ENCODE measurements at regions not wholly inside any gene's neighbourhood (a gene's known extent, or its start where the extent isn't known, plus 50 kb on each side); places are given as distances from the start of the nearest gene placed in this dataset.

DNA sequence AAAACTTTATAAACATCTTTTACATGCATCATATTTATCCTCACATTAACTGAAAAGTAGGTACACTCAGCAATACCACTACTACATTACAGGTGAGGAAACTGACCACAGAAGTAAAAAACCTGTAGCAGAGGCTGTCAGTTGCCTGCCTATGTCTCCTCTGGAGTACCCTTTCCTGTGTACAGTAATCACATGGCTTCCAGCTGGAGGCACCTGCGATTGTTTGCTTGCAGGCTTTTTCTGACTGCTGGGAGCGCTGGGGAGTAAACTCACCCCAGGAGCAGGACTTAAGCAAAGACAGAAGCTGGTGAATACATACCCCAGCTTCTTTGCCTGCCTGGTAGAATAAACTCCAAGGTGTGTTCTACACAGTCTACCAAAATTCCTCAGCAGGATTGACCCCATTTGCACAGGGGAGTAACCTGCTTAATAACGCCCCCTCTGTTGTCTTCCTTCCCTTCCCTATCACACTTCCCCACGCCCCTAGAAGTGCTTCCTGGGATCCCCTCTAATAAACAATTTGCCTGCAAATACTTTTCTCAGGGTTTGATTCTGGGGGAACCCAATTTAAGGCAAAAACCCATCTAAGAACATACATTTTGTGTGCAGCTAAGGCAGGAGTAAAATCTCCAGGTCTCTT is 138.9 kb downstream of the PTH2R start:
- Mint-ChIP-seq H3K27ac (no peak overlapping the region), H3K9me3 (peaks cover 0 to 2% (median 0%) of the 10 kb centered on the region in 3 donors), H3K4me3 (no peak overlapping the region), H3K4me1 (no peaks in the 10 kb centered on the region), H3K27me3 (no peaks in the 10 kb centered on the region), H3K36me3 (no peaks in the 10 kb centered on the region)

DNA sequence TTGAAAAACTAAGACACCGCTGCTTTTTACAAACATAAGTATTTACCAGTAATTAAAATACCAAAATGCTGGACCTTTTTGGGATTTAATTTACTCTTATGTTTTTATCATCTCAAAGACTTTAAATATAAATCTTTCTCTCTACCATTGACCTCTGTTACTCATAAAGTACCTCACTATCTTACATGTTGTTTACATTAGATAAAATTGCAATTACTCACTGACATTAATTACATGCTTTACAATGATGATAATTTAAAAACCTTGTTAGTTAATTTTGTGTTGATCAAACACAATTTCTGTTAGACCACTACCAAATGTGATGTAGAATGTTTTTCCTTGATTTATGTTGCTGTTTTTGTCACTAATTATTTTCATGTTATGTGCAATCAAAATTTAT is 139.5 kb downstream of the PTH2R start:
- no peak overlapping the region for H3K4me3 Mint-ChIP-seq
- H3K27ac Mint-ChIP-seq = no peak overlapping the region
- no peaks in the 10 kb centered on the region for H3K9me3 Mint-ChIP-seq
- H3K4me1 Mint-ChIP-seq = no peaks in the 10 kb centered on the region
- H3K36me3 Mint-ChIP-seq = no peaks in the 10 kb centered on the region
- no peaks in the 10 kb centered on the region for H3K27me3 Mint-ChIP-seq

DNA sequence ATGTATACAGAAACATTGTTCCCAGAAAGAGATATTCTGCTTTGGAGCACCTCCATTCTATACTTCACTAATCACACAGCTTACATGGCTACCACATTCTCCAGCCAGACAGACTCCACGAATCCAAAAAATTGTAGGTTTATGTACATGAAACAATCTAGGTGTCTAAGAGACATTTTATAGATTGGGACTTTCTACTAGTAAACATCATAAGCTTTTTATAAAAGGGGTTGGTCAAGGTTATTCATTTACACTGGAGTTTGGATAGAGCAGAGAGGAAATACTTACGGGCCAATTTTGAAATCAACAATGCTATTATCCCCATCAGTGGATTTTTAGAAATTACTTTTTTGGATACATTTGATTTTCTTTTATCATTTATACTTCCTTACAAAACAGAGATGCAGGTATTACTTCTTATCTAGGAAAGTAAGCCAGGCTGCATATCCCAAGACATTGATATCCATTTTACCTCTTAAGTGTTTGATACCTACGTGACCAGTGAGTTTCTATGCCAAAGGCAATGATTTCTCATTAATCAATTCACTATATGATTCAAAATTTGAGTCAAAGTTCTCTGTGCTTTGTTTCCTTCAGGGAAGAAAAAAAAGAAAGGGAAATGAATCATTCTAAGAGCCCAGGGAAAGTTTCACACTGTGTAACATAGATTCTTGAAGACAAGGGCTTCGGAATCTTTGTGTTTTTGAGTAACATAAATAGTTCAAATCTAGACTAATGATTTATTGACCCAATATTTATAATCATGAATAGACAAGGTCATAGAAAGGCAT is 140.5 kb downstream of the PTH2R start:
- Mint-ChIP-seq H3K27me3 (no peaks in the 10 kb centered on the region), H3K9me3 (no peaks in the 10 kb centered on the region), H3K27ac (no peak overlapping the region), H3K4me1 (no peaks in the 10 kb centered on the region), H3K36me3 (no peaks in the 10 kb centered on the region), H3K4me3 (no peak overlapping the region)

DNA sequence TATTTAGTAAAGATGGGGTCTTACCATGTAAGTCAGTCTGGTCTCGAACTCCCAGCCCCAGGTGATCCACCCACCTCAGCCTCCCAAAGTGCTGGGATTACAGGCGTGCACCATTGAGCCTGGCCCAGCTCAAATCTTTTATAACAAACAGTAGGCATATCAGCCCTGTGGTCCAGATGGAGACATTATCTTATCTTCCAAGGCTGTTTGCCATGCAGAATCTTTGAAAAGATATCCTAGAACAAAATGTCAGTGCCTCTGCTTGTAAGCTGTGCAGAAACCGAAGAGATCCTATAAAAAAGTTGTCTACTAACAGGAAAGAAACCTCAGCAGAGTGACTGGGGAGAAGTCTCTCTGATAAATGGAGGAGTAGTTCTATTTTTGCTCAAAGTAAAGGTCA is 142.1 kb downstream of the PTH2R start:
- Mint-ChIP-seq H3K27me3 (no peaks in the 10 kb centered on the region), H3K4me1 (no peaks in the 10 kb centered on the region), H3K4me3 (no peak overlapping the region), H3K9me3 (peaks cover 0 to 2% (median 0%) of the 10 kb centered on the region in 3 donors), H3K27ac (no peak overlapping the region), H3K36me3 (no peaks in the 10 kb centered on the region)

DNA sequence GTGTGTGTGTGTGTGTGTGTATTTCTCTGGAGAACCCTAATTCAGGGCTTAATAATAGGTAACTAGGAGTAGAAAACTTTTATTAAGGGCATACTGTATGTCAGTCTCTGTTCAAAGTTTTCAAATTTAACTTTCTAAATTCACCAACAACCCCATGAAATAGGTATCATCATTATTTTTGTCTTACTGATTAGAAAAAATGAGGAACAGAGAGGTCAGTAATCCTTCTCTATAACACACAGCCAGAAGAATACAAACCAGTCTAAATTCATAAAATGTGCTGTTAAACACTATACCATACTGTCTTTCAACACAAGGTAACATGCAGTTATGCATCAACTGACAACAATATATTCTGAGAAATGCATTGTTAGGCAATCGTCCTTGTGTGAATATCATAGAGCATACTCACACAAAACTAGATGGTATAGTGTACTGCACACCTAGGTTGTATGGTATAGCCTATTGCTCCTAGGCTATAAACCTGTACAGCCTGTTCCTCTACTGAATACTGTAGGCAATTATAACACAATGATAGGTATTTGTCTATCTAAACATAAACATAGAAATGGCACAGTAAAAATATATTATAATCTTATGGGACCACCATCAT is 143.1 kb downstream of the PTH2R start:
- no peak overlapping the region for H3K27ac Mint-ChIP-seq
- H3K4me3 Mint-ChIP-seq = no peak overlapping the region
- H3K27me3 Mint-ChIP-seq = no peaks in the 10 kb centered on the region
- H3K9me3 Mint-ChIP-seq = peaks cover 0 to 2% (median 0%) of the 10 kb centered on the region in 3 donors
- H3K36me3 Mint-ChIP-seq = no peaks in the 10 kb centered on the region
- no peaks in the 10 kb centered on the region for H3K4me1 Mint-ChIP-seq

DNA sequence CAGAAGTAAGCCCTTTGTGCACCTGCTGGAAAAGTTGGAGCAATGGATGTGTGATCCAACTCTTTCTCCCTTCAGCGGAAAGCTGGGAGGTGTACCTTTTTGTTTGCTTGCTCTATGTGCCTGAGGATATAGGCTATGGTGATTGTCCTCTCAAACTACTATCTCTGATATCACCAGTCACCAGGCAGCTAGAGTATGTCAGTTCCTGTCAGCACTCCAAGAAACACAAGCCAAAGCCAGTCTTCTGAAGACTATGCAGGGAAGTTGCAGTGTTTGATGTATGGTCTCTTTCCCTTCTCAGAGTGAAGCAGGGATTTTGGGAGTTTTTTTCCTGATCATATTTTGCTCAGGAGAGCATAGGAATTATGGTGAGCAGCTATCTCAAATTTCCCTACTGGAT is 146.4 kb downstream of the PTH2R start:
- Mint-ChIP-seq H3K27ac (no peak overlapping the region), H3K27me3 (no peaks in the 10 kb centered on the region), H3K9me3 (peaks cover 0 to 2% (median 0%) of the 10 kb centered on the region in 3 donors), H3K4me3 (no peak overlapping the region), H3K4me1 (peaks cover 0 to 2% (median 0%) of the 10 kb centered on the region in 3 donors), H3K36me3 (no peaks in the 10 kb centered on the region)

DNA sequence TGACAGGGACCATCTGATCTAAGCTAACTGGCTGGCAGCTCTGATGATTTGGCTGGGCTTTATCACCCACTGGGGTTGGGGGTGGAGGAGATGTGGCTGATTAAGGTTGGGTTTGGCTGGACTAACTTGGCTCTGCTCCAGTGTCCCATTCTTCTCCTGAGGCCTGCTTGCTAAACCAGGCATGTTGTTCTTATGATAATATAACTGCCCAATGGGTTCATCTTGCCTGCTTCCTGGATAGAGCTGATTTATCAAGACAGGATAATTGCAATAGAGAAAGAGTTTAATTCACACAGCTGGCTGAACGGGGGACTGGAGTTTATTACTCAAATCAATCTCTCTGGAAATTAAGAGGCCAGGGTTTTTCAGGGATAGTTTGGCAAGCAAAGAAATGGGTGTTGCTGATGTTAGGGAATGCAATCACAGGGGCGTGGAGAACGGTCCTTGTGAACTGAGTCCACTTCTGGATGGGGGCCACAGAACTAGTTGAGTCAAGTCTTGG is 150.4 kb downstream of the PTH2R start:
- H3K4me1 Mint-ChIP-seq = peaks cover 0 to 2% (median 0%) of the 10 kb centered on the region in 3 donors
- peaks cover 1 to 5% (median 4%) of the 10 kb centered on the region in 3 donors for H3K9me3 Mint-ChIP-seq
- no peaks in the 10 kb centered on the region for H3K27me3 Mint-ChIP-seq
- no peaks in the 10 kb centered on the region for H3K36me3 Mint-ChIP-seq
- H3K27ac Mint-ChIP-seq = no peak overlapping the region
- no peak overlapping the region for H3K4me3 Mint-ChIP-seq

DNA sequence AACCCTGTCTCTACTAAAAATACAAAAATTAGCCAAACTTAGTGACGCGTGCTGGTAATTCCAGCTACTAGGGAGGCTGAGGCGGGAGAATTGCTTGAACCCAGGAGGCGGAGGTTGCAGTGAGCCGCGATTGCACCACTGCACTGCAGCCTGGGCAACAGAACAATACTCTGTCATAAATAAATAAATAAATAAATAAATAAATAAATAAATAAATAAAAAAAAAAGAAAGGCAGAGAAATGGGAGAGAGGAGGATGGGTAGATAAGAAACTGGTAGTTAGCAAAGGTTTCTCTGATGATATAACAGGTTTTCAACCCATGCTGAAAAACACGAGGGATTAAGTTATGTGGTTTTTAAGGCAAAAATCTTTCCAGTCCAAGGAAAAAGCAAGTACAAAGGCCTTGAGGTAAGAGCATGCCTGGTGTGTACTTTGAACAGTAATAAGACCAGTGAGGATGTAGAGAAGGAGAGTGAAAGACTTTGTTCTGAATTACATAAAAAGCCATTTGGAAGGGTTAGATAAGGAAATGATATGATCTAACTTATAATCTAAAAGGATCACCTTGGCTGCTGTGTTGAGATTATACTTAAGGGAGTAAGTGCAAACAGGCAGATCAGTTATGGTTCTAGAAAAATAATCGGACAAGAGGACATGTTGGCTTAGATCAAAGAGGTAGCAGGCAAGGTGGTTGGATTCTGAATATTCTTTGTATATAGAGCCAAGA is 159.3 kb downstream of the PTH2R start:
- no peaks in the 10 kb centered on the region for H3K36me3 Mint-ChIP-seq
- H3K4me1 Mint-ChIP-seq = no peaks in the 10 kb centered on the region
- H3K27ac Mint-ChIP-seq = no peak overlapping the region
- no peak overlapping the region for H3K4me3 Mint-ChIP-seq
- no peaks in the 10 kb centered on the region for H3K27me3 Mint-ChIP-seq
- H3K9me3 Mint-ChIP-seq = peaks cover 2 to 7% (median 5%) of the 10 kb centered on the region in 3 donors

DNA sequence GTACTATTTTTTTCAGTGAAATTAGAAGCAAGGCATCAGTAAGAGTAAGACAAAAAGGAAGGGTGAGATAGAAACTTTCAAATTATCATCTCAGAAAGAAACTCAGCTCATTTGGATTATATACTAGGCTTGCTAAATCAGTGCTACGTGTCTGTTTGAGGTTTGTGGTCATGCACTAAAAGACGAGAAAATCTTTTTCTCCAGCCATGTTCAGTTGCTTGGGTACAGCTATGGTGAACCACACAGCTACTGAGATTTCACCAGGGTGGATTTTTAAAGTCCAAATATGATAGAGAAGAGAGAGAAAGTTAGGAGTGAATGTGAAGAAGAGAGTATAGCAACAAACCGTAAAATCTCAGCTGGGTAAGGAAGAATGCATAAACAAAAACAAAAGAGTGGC is 161.6 kb downstream of the PTH2R start:
- Mint-ChIP-seq H3K27me3 (no peaks in the 10 kb centered on the region), H3K4me3 (no peak overlapping the region), H3K27ac (no peak overlapping the region), H3K9me3 (peaks cover 0 to 4% (median 2%) of the 10 kb centered on the region in 3 donors), H3K4me1 (no peaks in the 10 kb centered on the region), H3K36me3 (no peaks in the 10 kb centered on the region)

DNA sequence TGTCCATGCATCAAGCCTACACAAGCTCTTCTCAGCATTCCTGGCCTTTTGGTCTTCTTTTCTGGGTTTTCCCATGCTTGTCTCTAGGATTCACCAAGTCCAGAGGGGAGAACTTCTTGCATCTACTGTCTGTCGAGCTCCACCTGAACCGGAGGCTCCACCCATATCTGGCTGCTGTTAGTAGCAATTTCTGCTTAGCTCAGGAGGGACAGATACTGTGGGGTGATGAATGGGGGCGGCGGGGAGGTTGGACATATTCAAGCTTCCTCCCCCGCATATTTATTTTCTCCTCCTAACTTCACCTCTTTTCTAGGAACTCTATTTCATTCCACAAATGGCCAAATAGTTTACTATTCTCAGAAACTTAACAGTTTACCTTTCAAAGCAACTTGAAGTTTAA is 163.5 kb downstream of the PTH2R start:
- H3K4me3 Mint-ChIP-seq = no peak overlapping the region
- no peaks in the 10 kb centered on the region for H3K9me3 Mint-ChIP-seq
- no peaks in the 10 kb centered on the region for H3K36me3 Mint-ChIP-seq
- no peaks in the 10 kb centered on the region for H3K27me3 Mint-ChIP-seq
- H3K4me1 Mint-ChIP-seq = no peaks in the 10 kb centered on the region
- no peak overlapping the region for H3K27ac Mint-ChIP-seq

DNA sequence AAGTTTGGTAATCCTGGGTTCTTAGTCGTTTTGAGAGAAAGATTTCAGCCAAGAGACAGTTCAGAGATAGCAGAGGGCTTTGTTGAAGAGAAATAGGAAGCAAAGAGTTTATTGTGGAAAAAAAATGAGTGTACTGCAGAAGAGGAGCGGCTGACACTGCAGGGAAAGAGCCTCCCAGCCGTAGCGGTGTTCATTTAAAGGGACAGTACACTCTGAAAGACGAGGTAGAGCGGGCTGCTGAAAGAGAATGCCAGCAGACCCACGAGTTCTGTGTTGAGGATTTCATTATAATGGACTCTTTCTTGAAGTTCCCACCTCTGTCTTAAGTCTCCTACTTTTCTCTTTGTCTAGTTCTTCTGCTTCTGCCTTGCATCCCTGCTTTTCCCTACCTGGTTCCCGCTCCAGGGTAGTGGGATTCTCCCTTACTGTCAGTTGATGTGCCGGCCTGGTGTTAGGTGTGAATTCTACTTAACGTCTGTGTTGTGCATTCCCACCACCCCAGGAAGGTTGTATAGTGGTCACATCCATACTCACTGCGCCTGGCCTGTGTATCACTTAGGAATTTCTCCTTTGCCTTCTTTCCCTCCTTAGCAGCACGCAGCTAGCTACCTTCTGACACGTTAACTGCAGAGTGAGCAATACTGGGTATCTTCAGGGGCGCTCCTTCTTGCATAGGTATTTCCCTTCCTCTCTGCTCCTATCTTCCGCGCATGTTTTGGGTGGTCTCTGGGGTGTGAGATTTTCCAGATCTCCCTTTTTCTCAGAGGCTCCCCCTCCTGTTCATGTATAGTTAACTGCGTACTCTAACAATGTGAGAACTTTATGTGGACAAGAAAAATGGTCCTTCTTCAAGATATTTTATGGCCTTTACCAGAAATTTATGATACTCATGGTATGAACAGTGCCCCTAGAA is 164.5 kb downstream of the PTH2R start:
- Mint-ChIP-seq H3K27me3 (no peaks in the 10 kb centered on the region), H3K9me3 (no peaks in the 10 kb centered on the region), H3K27ac (no peak overlapping the region), H3K4me1 (no peaks in the 10 kb centered on the region), H3K4me3 (no peak overlapping the region), H3K36me3 (no peaks in the 10 kb centered on the region)

DNA sequence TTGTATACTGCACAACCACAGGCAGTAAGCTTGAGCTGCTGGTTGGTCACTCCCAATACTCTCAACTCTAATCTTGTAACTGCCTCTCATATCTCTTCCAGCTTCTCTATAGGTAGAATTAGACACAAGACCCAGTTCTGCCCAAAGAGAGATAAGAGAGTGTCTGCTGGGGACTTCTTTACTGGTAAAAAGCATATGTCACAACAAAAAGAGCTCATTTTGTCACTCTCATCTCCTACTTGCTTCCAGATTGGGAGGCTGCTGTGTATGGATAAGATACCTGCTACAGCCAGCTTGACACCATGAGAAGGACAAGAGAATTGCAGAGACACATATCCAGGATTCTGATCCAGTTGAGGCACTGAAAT is 165.2 kb downstream of the PTH2R start:
- Mint-ChIP-seq H3K9me3 (peaks cover 0 to 2% (median 0%) of the 10 kb centered on the region in 3 donors), H3K27ac (no peak overlapping the region), H3K27me3 (no peaks in the 10 kb centered on the region), H3K4me1 (no peaks in the 10 kb centered on the region), H3K36me3 (no peaks in the 10 kb centered on the region), H3K4me3 (no peak overlapping the region)

DNA sequence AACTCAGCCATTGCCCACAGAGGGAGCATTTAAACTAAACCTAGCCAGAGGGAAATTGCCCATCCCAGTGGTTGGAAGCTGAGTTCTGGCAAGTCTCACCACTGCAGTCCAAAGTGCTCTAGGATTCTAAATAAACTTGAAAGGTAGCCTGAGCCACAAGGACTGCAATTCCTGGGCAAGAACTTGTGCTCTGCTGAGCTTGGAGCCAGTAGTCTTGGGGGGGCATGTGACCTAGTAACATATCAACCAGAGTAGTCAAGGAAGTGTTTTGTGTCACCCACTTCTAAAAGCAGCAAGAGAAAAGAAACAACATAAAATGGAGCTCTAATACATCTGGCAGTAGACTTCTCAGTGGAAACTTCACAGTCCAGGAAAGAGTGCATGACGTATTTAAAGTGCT is 167.0 kb downstream of the PTH2R start:
- Mint-ChIP-seq H3K4me1 (no peaks in the 10 kb centered on the region), H3K4me3 (no peak overlapping the region)

DNA sequence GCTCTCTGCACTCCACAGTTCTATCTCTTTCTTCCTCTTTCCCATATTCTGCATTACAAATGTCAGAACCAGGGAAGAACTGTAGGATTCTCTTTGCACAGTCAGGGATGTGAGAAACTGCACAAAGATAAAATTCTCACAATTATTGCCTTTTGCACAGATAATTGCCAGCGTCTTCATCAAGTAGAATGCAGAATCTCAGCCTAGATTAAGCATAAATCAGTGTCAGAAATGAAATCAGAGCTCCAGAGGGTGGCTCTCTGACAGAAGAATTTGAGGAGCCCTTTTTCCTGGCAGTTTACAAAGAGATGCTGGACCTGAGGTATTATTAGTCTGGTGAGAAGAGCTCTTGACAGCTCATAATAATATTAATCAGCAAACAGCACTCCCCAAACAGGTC is 173.1 kb downstream of the PTH2R start:
- Mint-ChIP-seq H3K36me3 (no peaks in the 10 kb centered on the region), H3K27me3 (peaks cover 2% of the 10 kb centered on the region), H3K9me3 (peaks cover 0 to 7% (median 2%) of the 10 kb centered on the region in 3 donors), H3K4me1 (no peaks in the 10 kb centered on the region), H3K27ac (no peak overlapping the region), H3K4me3 (no peak overlapping the region)

More for the DNA sequence above, 167.0 kb downstream of the PTH2R start:
- Mint-ChIP-seq H3K27ac (no peak overlapping the region), H3K9me3 (peaks cover 0 to 4% (median 2%) of the 10 kb centered on the region in 3 donors), H3K27me3 (no peaks in the 10 kb centered on the region), H3K36me3 (no peaks in the 10 kb centered on the region)
